GM12865 (cell line): ENCODE measurements at regions not wholly inside any gene's neighbourhood (a gene's known extent, or its start where the extent isn't known, plus 50 kb on each side); places are given as distances from the start of the nearest gene placed in this dataset.
A peak's percentile ranks its signal among the peaks of the same experiment; 100 is the strongest.
"Not testable (repeated sequence)": the region's sequence is repeated elsewhere in the genome, so short reads cannot be mapped to it uniquely, and the experiment has no call there.

Experiments
- DNase-seq: peaks from one replicate; pipeline ENCODE4 v3.0.0; 2010; ENCODE audit warnings: low read depth
- H3K4me3 ChIP-seq: 2 replicates; pipeline ENCODE4 v1.5.1; 2011; ENCODE audit warnings: mild to moderate bottlenecking, low read depth, low read length, control low read depth
- CTCF ChIP-seq: IDR thresholded peaks from 2 replicates; pipeline ENCODE4 v1.5.1; 2011; ENCODE audit warnings: low read length, control low read depth, low read depth, inconsistent platforms; ENCODE audit not compliant: insufficient read depth; ENCODE audit errors: missing control alignments

- no peak for DNase-seq
- TF ChIP-seq CTCF, result no peak
- no peak overlapping the region for H3K4me3 ChIP-seq
Measured at GRCh38 chr6:15816661-15817060, 153.8 kb upstream of the DTNBP1 start.

GRCh38 chr6:15813698-15814097 is 150.9 kb upstream of the DTNBP1 start:
- DNase-seq, result peak; percentile 33

GRCh38 chr6:15811107-15811506 is 148.3 kb upstream of the DTNBP1 start:
- no peak overlapping the region for H3K4me3 ChIP-seq
- no peak for TF ChIP-seq CTCF
- no peak for DNase-seq

More at GRCh38 chr6:15813698-15814097, 150.9 kb upstream of the DTNBP1 start:
- H3K4me3 ChIP-seq, result not testable (repeated sequence)

GRCh38 chr6:15810618-15811017 is 147.8 kb upstream of the DTNBP1 start:
- DNase-seq, result no peak
- H3K4me3 ChIP-seq, result no peak overlapping the region
- no peak for TF ChIP-seq CTCF

- H3K4me3 ChIP-seq, result no peak overlapping the region
- TF ChIP-seq CTCF, result no peak
- no peak for DNase-seq
Measured at GRCh38 chr6:15809367-15809766, 146.5 kb upstream of the DTNBP1 start.

- no peak for DNase-seq
- H3K4me3 ChIP-seq, result no peak overlapping the region
- no peak for TF ChIP-seq CTCF
Measured at GRCh38 chr6:15804164-15805154, 141.6 kb upstream of the DTNBP1 start.

GRCh38 chr6:15802466-15802865 is 139.6 kb upstream of the DTNBP1 start:
- H3K4me3 ChIP-seq, result no peak overlapping the region
- DNase-seq, result no peak
- TF ChIP-seq CTCF, result no peak
